HG02763 (cell line): ENCODE measurements at regions not wholly inside any gene's neighbourhood (a gene's known extent, or its start where the extent isn't known, plus 50 kb on each side); places are given as distances from the start of the nearest gene placed in this dataset.
"Not testable (repeated sequence)": the region's sequence is repeated elsewhere in the genome, so short reads cannot be mapped to it uniquely, and the experiment has no call there.

Source experiments
- ATAC-seq: cut with Tn5 transposase; IDR thresholded peaks from one replicate; pipeline ENCODE4 v1.9.1; 2021; ENCODE audit warnings: mild to moderate bottlenecking, moderate library complexity; ENCODE audit not compliant: unreplicated experiment

DNA sequence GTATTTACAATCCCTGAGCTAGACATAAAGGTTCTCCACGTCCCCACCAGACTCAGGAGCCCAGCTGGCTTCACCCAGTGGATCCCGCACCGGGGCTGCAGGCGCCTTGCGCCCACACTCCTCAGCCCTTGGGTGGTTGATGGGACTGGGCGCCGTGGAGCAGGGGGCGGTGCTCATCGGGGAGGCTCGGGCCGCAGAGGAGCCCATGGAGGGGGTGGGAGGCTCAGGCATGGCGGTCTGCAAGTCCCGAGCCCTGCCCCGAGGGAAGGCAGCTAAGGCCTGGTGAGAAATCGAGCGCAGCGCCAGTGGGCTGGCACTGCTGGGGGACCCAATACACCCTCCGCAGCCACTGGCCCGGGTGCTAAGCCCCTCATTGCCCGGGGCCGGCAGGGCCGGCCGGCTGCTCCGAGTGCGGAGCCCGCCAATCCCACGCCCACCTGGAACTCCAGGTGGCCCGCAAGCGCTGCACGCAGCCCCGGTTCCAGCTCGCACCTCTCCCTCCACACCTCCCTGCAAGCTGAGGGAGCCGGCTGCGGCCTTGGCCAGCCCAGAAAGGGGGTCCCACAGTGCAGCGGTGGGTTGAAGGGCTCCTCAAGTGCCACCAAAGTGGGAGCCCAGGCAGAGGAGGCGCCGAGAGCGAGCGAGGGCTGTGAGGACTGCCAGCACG is 260.9 kb upstream of the BTG1 start:
- not testable (repeated sequence) for ATAC-seq

DNA sequence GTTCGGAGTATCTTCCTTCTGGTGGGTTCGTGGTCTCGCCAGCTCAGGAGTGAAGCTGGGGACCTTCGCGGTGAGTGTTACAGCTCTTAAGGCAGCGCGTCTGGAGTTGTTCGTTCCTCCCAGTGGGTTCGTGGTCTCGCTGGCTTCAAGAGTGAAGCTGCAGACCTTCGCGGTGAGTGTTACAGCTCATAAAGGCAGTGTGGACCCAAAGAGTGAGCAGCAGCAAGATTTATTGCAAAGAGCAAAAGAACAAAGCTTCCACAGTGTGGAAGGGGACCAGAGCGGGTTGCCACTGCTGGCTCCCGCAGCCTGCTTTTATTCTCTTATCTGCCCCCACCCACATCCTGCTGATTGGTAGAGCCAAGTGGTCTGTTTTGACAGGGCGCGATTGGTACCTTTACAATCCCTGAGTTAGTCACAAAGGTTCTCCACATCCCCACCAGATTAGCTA is 260.2 kb upstream of the BTG1 start:
- not testable (repeated sequence) for ATAC-seq

- ATAC-seq: no peak
Observed at GRCh38 chr12:92404921-92405320, 259.3 kb upstream of the BTG1 start.

GRCh38 chr12:92404259-92404894 is 258.7 kb upstream of the BTG1 start:
- ATAC-seq: no peak

DNA sequence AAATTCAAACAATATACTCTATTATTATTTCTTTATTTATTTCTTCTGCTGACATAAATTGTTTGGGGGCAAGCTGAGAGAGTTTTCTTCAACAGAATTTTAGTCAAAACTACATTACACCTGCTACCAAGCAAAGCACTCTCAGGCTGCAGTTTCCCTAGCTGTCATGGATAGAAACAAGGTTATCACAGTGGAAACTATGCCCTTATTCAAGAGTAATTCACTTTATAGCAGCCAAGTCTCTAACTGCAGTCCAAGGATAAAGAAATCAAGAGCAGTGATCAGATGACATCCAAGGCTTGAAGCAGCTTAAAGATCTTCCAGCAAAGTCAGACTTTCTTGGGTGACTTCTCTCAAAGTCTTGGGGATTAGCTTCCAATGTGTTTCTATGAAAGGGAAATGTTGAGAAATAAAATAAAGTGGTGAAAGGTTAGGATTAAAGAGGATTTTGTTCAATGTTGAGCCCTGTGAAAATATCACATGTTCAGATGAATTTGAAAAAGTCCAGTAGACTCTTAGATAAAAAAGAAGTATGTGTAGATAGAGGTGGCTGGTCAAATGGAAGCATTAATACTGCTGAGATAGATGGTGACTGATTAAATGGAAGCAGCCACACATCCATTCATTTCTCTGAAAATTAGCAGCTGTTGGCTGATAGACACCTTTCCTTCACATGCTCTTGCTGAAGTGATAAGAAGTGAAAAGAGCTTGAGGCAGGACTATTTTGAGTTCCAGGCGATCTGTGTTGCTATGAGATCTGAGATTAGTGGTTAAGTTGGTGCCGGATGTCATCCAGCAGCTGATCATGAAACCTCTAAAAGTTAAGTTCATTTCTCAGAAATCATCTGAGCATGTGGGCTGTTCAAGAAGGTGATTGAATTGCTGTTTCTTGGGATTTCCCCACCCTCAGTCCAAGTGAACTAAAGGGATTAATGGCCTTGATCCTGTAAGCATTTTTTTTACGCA is 257.8 kb upstream of the BTG1 start:
- peak; percentile 80 for ATAC-seq

- ATAC-seq: no peak
Observed at GRCh38 chr12:92402415-92402814, 256.8 kb upstream of the BTG1 start.

DNA sequence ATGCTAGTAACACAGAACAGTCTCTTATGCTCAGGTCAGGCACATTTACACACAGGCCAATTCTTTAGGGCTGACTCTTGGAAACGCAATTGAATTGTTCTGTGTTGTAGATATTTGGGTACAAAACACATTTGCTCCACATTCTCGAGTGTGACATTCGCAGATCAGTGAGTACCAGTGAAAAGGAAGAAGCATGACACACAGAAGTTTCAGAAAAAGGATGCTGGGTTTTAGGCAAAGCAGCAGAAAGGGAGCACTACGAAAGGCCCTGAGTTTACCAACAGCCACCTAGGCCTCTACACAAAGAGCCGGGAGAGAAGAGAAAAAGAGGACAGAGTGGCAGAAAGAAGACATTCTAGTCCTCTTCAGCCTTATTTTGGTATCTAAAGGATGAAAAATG is 254.4 kb upstream of the BTG1 start:
- ATAC-seq: peak; percentile 30

GRCh38 chr12:92398565-92399309 is 253.1 kb upstream of the BTG1 start:
- peak; percentile 36 for ATAC-seq

DNA sequence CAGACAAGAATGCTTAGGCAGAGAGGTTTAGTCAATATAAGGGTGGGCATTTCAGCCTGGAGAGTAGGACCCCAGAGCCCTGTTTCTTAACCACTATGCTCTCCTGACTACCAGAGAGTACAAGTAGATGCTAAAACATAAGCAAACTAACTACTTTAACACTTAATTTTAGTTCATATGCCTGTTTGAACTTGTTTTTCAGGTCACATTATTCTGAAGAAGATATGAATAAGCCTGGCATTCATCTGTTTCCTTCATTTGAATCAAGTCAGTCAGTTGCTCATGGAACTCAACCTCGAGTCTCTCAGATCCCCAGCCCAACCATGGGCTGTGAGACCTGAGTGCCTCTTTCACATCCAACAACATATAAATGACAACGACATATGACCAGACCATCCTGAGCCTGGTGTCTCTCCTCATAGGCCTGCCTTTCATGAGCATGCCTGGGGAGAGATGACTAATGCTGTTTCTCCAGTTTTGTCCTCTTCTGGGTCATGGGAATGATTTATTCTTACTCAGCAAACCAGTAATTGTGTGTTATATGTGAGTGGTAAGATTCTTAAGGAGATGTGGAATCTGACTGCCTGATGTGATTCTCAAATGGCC is 251.1 kb upstream of the BTG1 start:
- ATAC-seq: no peak

GRCh38 chr12:92395322-92395721 is 249.7 kb upstream of the BTG1 start:
- ATAC-seq: no peak

DNA sequence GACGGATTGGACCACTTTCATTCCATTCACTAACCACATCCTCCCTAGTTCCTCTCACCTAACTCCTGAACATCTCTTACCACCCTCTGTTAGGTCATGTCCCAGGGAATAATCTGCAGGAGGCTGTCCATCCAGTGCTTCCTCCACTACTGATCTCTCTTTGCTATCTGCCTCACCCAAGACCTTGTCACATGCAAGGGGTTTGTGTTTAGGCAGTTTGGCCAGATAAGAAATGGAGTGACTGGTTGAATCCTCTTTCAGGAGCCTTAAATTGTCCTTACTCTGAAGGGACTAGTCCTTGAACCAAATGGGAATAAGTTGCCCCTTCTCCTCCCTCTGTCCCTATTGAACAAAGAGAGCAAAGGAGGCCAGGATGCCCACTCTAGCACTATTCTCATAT is 249.2 kb upstream of the BTG1 start:
- no peak for ATAC-seq

DNA sequence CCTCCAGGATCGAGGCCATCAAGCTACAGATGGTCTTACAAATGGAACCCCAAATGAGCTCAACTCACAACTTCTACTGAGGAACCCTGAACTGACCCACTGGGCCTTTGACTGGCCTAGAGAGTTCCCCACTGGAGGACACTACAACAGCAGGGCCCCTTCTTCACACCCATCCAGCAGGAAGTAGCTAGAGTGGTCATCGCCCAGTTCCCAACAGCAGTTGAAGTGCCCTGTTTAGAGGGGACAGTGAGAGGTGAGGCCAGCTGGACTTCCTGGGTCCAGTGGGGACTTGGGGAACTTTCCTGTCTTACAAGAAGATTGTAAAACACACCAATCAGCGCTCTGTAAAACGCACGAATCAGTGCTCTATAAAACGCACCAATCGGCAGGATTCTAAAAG is 247.9 kb upstream of the BTG1 start:
- ATAC-seq: no peak

GRCh38 chr12:92391726-92392125 is 246.1 kb upstream of the BTG1 start:
- ATAC-seq: not testable (repeated sequence)

DNA sequence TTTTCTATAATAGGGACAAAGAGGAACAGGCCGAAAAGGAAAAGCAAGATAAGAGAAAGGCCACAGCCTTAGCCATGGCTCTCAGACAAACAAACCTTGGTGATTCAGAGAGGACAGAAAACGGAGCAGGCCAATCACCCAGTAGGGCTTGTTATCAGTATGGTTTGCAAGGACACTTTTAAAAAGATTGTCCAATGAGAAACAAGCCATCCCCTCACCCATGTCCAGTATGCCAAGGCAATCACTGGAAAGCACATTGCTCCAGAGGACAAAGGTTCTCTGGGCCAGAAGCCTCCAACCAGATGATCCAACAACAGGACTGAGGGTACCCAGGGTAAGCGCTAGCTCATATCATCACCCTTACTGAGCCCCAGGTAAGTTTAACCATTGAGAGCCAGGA is 243.8 kb upstream of the BTG1 start:
- ATAC-seq: no peak

GRCh38 chr12:92385296-92385695 is 239.7 kb upstream of the BTG1 start:
- no peak for ATAC-seq

DNA sequence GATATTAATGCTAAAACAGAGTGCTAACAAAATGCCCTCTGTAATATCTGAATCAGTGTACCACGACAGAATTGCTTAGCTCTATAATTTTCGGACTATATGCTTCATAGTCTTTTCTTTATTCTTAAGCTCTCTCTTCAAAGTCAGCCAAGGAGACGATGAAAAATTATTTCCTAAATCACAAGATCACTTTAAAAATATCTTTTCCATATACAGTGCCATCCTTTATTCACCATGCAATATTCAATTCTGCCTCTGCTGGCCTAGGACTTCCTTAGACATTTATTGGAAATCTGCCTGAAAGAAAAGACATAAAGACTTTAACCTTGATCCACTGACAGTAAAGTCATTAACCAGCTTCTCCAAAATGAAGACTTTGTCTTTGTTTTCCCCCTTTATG is 238.9 kb upstream of the BTG1 start:
- ATAC-seq: no peak

DNA sequence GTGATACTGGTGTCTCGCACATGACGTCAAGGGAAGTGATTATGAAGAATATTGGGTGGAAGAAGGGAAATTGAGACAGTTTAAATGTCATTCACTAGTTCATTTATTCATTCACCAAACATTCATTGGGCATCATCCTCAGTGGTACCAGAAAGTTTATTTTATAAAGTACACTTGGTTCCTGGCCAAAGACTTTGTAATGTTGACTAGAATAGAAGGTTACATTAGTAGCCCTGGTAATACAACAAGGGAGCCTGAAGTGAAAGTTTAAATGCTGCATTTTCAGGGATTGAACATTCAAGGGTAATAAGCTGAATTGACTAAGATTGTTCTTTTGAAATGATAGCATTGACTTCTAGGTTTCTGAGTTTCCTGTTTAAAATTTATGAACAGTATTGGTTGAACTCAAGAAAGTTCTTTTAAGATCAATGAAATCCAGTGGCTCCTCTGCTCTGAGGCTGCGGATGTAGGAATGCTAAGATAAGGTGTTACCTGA is 236.8 kb upstream of the BTG1 start:
- ATAC-seq: no peak

- no peak for ATAC-seq
Observed at GRCh38 chr12:92381856-92382255, 236.2 kb upstream of the BTG1 start.

DNA sequence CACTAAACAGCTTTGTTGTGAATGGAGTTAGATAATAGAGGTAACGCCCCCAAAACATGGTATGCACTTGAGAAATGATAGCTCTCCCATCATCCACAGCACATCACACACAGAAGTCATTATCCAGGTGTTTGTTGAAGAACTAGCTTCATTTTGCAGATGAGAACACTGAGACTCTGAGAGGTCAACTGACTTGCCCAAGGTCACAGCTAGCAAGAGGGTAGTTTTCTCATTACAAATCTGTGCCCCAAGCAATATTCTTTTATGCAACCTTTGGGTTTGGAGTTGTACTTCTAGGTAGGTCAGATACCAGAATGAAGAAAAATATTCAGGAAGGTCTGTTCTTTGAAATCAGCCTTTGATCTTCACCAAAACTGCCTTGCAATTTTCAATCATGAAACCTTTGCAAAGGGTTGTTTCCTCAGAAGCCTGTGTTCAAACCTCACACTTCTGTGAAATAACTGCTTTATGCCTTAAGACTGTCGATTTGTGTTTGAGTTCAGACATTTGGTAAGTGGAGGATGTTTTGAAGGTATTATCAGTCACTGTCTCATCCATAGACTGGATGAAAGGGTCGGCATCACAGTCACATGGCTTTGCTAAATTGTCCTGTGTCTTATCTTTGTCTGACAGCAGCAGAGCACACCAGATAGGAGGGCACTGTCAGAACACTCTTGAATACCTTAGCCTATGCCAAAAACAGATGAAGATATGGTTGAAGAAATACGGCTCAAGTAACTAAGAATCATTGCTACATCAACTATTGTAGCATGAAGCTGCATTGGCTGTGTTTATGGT is 233.2 kb upstream of the BTG1 start:
- ATAC-seq: no peak
